ENCODE measurements at regions not wholly inside any gene's neighbourhood (a gene's known extent, or its start where the extent isn't known, plus 50 kb on each side); places are given as distances from the start of the nearest gene placed in this dataset.

DNA sequence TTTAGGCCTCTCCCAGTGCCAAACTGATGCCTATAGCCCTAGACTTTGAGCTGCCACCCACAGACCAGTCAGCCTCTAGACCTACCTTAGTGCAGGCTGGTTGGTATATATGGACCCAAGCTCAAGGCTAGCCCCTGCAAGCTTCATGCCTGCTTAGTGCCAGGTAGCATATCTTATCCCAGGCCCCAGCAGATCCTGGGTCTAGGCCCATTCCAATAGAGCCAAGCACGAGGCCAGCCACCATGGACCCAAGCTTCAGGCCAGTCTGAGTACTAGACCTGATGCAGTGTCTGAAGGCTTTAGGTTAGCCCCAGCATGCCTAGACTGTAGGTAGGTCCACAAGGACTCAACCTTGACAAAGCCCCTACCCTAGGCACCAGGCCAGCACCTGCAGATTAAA, 1081.7 kb downstream of the JRKL start (continued):
- TF ChIP-seq, protein P1, sequence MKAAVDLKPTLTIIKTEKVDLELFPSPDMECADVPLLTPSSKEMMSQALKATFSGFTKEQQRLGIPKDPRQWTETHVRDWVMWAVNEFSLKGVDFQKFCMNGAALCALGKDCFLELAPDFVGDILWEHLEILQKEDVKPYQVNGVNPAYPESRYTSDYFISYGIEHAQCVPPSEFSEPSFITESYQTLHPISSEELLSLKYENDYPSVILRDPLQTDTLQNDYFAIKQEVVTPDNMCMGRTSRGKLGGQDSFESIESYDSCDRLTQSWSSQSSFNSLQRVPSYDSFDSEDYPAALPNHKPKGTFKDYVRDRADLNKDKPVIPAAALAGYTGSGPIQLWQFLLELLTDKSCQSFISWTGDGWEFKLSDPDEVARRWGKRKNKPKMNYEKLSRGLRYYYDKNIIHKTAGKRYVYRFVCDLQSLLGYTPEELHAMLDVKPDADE (IDR thresholded peaks at IDR 0.05) = no peak
- TF ChIP-seq ZNF331 (CRISPR knock-in tag; IDR thresholded peaks at IDR 0.05; ENCODE audit: low read depth) (no peak), ZNF114 (CRISPR knock-in tag; IDR thresholded peaks at IDR 0.05) (no peak)
- TF ChIP-seq, protein P2, sequence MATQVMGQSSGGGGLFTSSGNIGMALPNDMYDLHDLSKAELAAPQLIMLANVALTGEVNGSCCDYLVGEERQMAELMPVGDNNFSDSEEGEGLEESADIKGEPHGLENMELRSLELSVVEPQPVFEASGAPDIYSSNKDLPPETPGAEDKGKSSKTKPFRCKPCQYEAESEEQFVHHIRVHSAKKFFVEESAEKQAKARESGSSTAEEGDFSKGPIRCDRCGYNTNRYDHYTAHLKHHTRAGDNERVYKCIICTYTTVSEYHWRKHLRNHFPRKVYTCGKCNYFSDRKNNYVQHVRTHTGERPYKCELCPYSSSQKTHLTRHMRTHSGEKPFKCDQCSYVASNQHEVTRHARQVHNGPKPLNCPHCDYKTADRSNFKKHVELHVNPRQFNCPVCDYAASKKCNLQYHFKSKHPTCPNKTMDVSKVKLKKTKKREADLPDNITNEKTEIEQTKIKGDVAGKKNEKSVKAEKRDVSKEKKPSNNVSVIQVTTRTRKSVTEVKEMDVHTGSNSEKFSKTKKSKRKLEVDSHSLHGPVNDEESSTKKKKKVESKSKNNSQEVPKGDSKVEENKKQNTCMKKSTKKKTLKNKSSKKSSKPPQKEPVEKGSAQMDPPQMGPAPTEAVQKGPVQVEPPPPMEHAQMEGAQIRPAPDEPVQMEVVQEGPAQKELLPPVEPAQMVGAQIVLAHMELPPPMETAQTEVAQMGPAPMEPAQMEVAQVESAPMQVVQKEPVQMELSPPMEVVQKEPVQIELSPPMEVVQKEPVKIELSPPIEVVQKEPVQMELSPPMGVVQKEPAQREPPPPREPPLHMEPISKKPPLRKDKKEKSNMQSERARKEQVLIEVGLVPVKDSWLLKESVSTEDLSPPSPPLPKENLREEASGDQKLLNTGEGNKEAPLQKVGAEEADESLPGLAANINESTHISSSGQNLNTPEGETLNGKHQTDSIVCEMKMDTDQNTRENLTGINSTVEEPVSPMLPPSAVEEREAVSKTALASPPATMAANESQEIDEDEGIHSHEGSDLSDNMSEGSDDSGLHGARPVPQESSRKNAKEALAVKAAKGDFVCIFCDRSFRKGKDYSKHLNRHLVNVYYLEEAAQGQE (IDR thresholded peaks at IDR 0.05; ENCODE audit: unreplicated experiment) = no peak

DNA sequence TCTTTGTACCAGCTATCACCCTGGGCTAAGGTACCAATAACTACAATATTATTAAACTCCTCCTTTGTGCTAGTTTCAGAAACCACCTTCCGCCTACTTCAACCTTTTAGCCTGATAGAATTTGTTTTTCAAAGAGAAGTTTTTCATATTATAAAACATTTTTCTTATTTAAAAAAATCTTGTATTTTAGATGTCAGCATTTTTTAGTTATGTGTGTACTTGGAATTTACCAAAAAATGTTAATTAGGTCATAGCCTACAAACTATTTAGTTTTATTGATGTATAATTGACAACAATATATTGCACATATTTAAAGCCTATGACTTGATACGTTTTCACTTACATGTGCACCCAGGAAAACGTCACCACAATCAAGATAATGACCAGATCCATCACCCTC, 1097.6 kb downstream of the JRKL start:
- H3K4me1 ChIP-seq (ENCODE audit: insufficient read depth) = no peaks in the 10 kb centered on the region
- no peaks in the 10 kb centered on the region for H4K20me1 ChIP-seq (replicated peaks; ENCODE audit: insufficient read depth)
- Mint-ChIP-seq H3K9me3 (no peaks in the 10 kb centered on the region), H3K4me3 (no peak overlapping the region), H3K27me3 (ENCODE audit: insufficient read depth, low read depth, poor library complexity) (peaks cover 1% of the 10 kb centered on the region), H3K4me1 (no peaks in the 10 kb centered on the region), H3K36me3 (ENCODE audit: low read depth) (no peaks in the 10 kb centered on the region), H3K27ac (no peak overlapping the region)
- no peaks in the 10 kb centered on the region for H3K36me3 ChIP-seq (ENCODE audit: insufficient read depth)
- no peak overlapping the region for H3K27ac ChIP-seq (ENCODE audit: low read depth)
- peaks cover 7% of the 10 kb centered on the region; the same call in 1 of the 2 replicates for H3K9me2 ChIP-seq (ENCODE audit: insufficient read depth)
- H3K4me2 ChIP-seq = no peak overlapping the region
- no peak for ATAC-seq
- H2AFZ ChIP-seq = no peak overlapping the region
- DNase-seq (ENCODE audit: low spot score) = no peak
- H3K4me3 ChIP-seq = no peak overlapping the region
- no peaks in the 10 kb centered on the region for H3F3A ChIP-seq (replicated peaks; ENCODE audit: low read depth)
- no peaks in the 10 kb centered on the region for H3K79me2 ChIP-seq (replicated peaks; ENCODE audit: insufficient read depth)
- H3K27me3 ChIP-seq (ENCODE audit: insufficient read depth) = no peaks in the 10 kb centered on the region
- no peak for TF ChIP-seq EZH2 (IDR thresholded peaks at IDR 0.05; ENCODE audit: low read depth, unreplicated experiment)
- TF ChIP-seq, protein P3, sequence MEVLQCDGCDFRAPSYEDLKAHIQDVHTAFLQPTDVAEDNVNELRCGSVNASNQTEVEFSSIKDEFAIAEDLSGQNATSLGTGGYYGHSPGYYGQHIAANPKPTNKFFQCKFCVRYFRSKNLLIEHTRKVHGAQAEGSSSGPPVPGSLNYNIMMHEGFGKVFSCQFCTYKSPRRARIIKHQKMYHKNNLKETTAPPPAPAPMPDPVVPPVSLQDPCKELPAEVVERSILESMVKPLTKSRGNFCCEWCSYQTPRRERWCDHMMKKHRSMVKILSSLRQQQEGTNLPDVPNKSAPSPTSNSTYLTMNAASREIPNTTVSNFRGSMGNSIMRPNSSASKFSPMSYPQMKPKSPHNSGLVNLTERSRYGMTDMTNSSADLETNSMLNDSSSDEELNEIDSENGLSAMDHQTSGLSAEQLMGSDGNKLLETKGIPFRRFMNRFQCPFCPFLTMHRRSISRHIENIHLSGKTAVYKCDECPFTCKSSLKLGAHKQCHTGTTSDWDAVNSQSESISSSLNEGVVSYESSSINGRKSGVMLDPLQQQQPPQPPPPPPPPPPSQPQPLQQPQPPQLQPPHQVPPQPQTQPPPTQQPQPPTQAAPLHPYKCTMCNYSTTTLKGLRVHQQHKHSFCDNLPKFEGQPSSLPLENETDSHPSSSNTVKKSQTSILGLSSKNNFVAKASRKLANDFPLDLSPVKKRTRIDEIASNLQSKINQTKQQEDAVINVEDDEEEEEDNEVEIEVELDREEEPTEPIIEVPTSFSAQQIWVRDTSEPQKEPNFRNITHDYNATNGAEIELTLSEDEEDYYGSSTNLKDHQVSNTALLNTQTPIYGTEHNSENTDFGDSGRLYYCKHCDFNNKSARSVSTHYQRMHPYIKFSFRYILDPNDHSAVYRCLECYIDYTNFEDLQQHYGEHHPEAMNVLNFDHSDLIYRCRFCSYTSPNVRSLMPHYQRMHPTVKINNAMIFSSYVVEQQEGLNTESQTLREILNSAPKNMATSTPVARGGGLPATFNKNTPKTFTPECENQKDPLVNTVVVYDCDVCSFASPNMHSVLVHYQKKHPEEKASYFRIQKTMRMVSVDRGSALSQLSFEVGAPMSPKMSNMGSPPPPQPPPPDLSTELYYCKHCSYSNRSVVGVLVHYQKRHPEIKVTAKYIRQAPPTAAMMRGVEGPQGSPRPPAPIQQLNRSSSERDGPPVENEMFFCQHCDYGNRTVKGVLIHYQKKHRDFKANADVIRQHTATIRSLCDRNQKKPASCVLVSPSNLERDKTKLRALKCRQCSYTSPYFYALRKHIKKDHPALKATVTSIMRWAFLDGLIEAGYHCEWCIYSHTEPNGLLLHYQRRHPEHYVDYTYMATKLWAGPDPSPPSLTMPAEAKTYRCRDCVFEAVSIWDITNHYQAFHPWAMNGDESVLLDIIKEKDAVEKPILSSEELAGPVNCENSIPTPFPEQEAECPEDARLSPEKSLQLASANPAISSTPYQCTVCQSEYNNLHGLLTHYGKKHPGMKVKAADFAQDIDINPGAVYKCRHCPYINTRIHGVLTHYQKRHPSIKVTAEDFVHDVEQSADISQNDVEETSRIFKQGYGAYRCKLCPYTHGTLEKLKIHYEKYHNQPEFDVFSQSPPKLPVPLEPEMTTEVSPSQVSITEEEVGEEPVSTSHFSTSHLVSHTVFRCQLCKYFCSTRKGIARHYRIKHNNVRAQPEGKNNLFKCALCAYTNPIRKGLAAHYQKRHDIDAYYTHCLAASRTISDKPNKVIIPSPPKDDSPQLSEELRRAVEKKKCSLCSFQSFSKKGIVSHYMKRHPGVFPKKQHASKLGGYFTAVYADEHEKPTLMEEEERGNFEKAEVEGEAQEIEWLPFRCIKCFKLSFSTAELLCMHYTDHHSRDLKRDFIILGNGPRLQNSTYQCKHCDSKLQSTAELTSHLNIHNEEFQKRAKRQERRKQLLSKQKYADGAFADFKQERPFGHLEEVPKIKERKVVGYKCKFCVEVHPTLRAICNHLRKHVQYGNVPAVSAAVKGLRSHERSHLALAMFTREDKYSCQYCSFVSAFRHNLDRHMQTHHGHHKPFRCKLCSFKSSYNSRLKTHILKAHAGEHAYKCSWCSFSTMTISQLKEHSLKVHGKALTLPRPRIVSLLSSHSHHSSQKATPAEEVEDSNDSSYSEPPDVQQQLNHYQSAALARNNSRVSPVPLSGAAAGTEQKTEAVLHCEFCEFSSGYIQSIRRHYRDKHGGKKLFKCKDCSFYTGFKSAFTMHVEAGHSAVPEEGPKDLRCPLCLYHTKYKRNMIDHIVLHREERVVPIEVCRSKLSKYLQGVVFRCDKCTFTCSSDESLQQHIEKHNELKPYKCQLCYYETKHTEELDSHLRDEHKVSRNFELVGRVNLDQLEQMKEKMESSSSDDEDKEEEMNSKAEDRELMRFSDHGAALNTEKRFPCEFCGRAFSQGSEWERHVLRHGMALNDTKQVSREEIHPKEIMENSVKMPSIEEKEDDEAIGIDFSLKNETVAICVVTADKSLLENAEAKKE (CRISPR knock-in tag; IDR thresholded peaks at IDR 0.05) = no peak

Data from GM23338 (cell line).